ENCODE measurements at regions not wholly inside any gene's neighbourhood (a gene's known extent, or its start where the extent isn't known, plus 50 kb on each side); places are given as distances from the start of the nearest gene placed in this dataset.

DNA sequence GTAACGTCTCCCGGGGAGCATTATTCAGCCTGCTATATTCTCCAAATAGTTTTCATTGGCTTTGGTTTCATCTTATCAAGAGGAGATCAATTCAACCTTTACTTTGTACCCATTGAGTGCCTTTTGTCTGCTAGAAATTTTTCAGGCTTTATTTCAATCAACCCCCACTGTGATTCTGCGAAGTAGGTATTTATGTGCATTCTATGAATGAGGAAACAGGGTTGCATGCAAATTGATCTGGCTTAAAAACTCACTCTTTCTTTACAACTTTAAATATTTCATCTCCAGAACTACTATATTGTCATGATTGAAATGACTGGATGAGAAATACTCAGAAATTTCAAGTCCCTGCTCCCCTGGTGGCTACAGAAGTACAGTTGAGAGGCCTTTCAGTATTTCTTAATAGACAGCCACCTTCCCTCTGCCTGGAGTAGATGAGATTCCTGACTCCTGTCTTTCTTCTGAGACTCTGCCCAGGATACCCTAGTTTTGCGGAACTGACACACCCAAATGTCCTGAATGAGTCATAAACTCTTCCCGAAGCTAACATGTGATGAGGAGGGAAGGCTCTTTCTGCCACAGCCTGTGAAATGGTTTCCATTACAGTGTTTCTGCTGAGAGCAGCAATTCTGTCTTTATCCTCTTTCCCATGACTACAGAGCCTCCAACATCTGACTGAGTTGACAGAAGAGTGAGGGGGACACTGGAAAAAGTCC, 52.6 kb upstream of the TNC start:
- TF ChIP-seq, protein P1, sequence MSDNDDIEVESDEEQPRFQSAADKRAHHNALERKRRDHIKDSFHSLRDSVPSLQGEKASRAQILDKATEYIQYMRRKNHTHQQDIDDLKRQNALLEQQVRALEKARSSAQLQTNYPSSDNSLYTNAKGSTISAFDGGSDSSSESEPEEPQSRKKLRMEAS (IDR thresholded peaks at IDR 0.05), result no peak
- no peak for TF ChIP-seq FOXM1 (IDR thresholded peaks at IDR 0.05; ENCODE audit: borderline replicate concordance, low read depth)
